ENCODE measurements at regions not wholly inside any gene's neighbourhood (a gene's known extent, or its start where the extent isn't known, plus 50 kb on each side); places are given as distances from the start of the nearest gene placed in this dataset.

- no peak for TF ChIP-seq EZH2 (IDR thresholded peaks at IDR 0.05; ENCODE audit: low read depth)
- no peak for TF ChIP-seq CTCF (conservative IDR thresholded peaks at IDR 0.05)
Measured at GRCh38 chr7:17437586-17437985, 139.1 kb downstream of the AHR start.

All from PC-9 (cell line).